ENCODE measurements at regions not wholly inside any gene's neighbourhood (a gene's known extent, or its start where the extent isn't known, plus 50 kb on each side); places are given as distances from the start of the nearest gene placed in this dataset.

DNA sequence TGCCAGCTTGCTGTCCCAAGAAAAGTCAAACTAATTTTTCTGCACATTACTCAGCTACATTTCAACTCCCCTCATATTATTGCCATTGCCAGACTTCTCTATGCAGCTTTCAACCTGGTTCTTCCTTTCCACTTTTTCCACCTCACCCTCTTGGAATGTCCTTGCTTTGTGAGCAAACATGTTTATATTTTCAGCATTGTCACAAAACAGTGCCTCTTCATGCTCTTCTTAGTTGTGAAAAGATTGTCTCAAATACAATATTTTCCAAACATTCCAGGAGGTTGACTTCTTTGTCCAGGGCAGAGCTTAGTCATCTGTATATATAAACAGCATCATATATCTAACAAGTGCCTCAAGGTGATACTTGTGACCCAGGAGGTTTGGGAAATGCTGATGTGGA, 803.3 kb upstream of the CELF4 start:
- no TSS peak for BruUV-seq (replicated peaks)
- FAIRE-seq = no peak

More for the DNA sequence above, 803.3 kb upstream of the CELF4 start:
- CTCF ChIA-PET = no interaction called here
- Histone ChIP-seq H3K9me3 (replicated peaks; ENCODE audit: control insufficient read depth, insufficient read depth, low read length) (no peaks in the 10 kb centered on the region), H3K27me3 (ENCODE audit: control insufficient read depth in 2 of 2, insufficient read depth in 2 of 2, low read length in 2 of 2) (no peaks in the 10 kb centered on the region), H3K9ac (replicated peaks; ENCODE audit: extremely low read depth, insufficient read depth, low read length) (no peak overlapping the region), H2AFZ (ENCODE audit: low read depth, low read length) (no peak overlapping the region), H3K4me1 (ENCODE audit: control insufficient read depth, extremely low read depth, insufficient read depth, low read length) (no peaks in the 10 kb centered on the region), H3K4me3 (replicated peaks in 1 of 3; ENCODE audit: insufficient read depth in 1 of 3, low read depth in 1 of 3, low read length in 3 of 3) (no peak overlapping the region), H3K9me1 (replicated peaks; ENCODE audit: control insufficient read depth, extremely low read depth, insufficient read depth, low read length) (no peaks in the 10 kb centered on the region), H4K20me1 (replicated peaks; ENCODE audit: control insufficient read depth, extremely low read depth, insufficient read depth, low read length) (no peaks in the 10 kb centered on the region), H3K36me3 (ENCODE audit: control insufficient read depth in 2 of 2, extremely low read depth in 1 of 2, insufficient read depth in 2 of 2, low read length in 2 of 2) (no peaks in the 10 kb centered on the region), H3K27ac (ENCODE audit: insufficient read depth, low read depth, low read length) (no peak overlapping the region), H3K4me2 (ENCODE audit: insufficient read depth, low read length) (no peak overlapping the region), H3K79me2 (ENCODE audit: control insufficient read depth, insufficient read depth, low read length) (no peaks in the 10 kb centered on the region)
- dilution Hi-C loops (cut with MboI; ENCODE audit: extremely low pct_ligation_motif_present, low sequenced_read_pairs) = no loop called here
- POLR2A ChIA-PET = no interaction called here
- TF ChIP-seq GATA2 (IDR thresholded peaks at IDR 0.05; ENCODE audit: insufficient read depth, insufficient read length, low read depth, low read length) (no peak), MYC (IDR thresholded peaks at IDR 0.05; ENCODE audit: low read depth, low read length) (no peak), FOS (IDR thresholded peaks at IDR 0.05; ENCODE audit: borderline replicate concordance, insufficient read depth, low read length) (no peak), EZH2 (IDR thresholded peaks at IDR 0.05; ENCODE audit: borderline replicate concordance, low read depth, low read length, severe bottlenecking) (no peak), JUN (IDR thresholded peaks at IDR 0.05; ENCODE audit: borderline replicate concordance, insufficient read depth, insufficient read length, low read depth) (no peak), POLR2AphosphoS5 (IDR thresholded peaks at IDR 0.05; ENCODE audit: insufficient read depth, low read depth, low read length) (no peak), POLR2A (IDR thresholded peaks at IDR 0.05; ENCODE audit: low read depth, low read length) (no peak)
- TF ChIP-seq, protein P1, sequence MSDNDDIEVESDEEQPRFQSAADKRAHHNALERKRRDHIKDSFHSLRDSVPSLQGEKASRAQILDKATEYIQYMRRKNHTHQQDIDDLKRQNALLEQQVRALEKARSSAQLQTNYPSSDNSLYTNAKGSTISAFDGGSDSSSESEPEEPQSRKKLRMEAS (IDR thresholded peaks at IDR 0.05; ENCODE audit: insufficient read depth, insufficient read length) = no peak
- TF ChIP-seq, protein P2, sequence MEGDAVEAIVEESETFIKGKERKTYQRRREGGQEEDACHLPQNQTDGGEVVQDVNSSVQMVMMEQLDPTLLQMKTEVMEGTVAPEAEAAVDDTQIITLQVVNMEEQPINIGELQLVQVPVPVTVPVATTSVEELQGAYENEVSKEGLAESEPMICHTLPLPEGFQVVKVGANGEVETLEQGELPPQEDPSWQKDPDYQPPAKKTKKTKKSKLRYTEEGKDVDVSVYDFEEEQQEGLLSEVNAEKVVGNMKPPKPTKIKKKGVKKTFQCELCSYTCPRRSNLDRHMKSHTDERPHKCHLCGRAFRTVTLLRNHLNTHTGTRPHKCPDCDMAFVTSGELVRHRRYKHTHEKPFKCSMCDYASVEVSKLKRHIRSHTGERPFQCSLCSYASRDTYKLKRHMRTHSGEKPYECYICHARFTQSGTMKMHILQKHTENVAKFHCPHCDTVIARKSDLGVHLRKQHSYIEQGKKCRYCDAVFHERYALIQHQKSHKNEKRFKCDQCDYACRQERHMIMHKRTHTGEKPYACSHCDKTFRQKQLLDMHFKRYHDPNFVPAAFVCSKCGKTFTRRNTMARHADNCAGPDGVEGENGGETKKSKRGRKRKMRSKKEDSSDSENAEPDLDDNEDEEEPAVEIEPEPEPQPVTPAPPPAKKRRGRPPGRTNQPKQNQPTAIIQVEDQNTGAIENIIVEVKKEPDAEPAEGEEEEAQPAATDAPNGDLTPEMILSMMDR (IDR thresholded peaks at IDR 0.05; ENCODE audit: extremely low read depth in 1 of 2, insufficient read depth in 1 of 2, low read depth in 1 of 2, low read length in 2 of 2) = no peak
- intact Hi-C loops (cut with micrococcal nuclease) = no loop called here
- DNase-seq (ENCODE audit: low read depth, low spot score) = no peak

Measured in endothelial cell of umbilical vein (primary cell).